ENCODE measurements at regions not wholly inside any gene's neighbourhood (a gene's known extent, or its start where the extent isn't known, plus 50 kb on each side); places are given as distances from the start of the nearest gene placed in this dataset.
"Not testable (repeated sequence)": the region's sequence is repeated elsewhere in the genome, so short reads cannot be mapped to it uniquely, and the experiment has no call there.

DNA sequence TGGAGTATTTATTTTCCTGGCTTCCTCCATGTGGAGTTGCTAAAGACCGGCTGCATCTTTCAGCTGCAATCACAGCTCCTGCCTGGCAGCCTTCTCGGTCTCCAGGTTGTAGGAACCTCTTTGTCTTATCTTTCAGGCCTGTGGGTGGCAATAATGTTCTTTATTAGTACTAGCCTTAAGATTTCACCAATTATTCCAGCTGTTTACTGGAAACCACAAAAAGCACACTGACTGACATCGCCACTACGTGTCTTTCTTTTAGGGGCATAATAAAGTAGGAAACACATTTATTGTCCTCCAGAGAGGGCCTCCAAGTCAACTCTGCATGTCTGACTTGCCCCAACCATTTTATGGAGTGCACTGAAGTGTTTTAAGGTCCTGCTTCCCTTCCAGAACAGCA, 1116.5 kb upstream of the TMEM132C start:
- DNase-seq (ENCODE audit: low read depth in 2 of 2) = no peak

DNA sequence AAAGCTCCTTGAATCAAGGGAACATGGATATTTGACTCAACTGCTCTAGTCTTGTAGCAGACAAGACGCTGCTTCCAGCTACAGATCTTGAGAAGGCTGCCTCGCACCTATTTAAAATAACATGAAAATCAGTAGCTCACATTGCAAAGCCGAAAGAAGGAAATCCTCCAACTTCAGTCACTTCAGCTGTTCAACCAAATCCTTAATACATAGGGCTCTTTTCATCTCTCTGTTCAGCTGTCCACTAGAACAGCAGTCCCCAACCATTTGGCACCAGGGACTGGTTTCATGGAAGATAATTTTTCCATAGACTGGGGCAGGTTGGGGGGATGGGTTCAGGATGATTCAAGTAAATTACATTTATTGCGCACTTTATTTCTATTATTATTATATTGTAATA, 1116.0 kb upstream of the TMEM132C start:
- DNase-seq (ENCODE audit: low read depth in 2 of 2) = no peak

DNA sequence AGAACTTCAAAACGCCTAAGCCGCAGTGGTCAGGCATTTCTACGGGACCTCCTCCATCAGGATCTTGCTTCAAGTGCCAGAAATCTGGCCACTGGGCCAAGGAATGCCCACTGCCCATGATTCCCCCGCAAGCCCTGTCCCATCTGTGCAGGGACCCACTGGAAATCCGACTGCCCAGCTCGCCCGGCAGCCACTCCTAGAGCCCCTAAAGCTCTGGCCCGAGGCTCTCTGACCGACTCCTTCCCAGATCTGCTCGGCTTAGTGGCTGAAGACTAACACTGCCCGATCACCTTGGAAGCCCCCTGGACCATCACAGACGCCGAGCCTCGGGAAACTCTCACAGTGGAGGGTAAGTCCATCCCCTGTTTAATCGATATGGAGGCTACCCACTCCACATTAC, 1113.0 kb upstream of the TMEM132C start:
- DNase-seq (ENCODE audit: low read depth in 2 of 2) = no peak

DNA sequence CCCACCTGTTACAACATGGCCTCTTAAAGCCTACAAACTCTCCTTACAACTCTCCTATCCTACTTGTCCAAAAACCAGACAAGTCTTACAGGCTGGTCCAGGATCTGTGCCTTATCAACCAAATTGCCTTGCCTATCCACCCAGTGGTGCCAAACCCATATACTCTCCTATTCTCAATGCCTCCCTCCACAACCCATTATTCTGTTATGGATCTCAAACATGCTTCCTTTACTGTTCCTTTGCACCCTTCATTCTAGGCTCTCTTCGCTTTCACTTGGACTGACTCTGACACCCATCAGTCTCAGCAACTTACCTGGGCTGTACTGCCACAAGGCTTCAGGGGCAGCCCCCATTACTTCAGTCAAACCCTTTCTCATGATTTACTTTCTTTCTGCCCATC, 1112.1 kb upstream of the TMEM132C start:
- DNase-seq (ENCODE audit: low read depth in 2 of 2) = not testable (repeated sequence)

DNA sequence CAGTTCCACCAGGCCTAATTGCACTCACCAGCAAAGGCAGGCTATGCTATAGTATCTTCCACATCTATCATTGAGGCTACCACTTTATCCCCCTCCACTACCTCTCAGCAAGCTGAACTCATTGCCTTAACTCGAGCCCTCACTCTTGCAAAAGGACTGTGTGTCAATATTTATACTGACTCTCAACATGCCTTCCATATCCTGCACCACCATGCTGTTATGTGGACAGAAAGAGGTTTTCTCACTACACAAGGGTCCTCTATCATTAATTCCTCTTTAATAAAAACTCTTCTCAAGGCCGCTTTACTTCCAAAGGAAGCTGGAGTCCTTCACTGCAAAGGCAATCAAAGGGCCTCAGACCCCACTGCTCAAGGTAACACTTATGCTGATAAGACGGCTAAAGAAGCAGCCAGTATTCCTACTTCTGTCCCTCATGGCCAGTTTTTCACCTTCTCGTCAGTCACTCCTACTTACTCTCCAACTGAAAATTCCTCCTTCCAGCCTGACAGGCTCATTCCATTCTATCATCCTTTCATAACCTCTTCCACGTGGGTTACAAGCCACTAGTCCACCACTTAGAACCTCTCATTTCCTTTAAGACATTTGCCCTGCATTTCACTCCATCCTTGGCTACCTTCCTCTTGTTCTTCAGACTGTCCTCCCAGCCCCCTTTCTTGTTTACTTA, 1110.9 kb upstream of the TMEM132C start:
- DNase-seq (ENCODE audit: low read depth in 2 of 2) = not testable (repeated sequence)

DNA sequence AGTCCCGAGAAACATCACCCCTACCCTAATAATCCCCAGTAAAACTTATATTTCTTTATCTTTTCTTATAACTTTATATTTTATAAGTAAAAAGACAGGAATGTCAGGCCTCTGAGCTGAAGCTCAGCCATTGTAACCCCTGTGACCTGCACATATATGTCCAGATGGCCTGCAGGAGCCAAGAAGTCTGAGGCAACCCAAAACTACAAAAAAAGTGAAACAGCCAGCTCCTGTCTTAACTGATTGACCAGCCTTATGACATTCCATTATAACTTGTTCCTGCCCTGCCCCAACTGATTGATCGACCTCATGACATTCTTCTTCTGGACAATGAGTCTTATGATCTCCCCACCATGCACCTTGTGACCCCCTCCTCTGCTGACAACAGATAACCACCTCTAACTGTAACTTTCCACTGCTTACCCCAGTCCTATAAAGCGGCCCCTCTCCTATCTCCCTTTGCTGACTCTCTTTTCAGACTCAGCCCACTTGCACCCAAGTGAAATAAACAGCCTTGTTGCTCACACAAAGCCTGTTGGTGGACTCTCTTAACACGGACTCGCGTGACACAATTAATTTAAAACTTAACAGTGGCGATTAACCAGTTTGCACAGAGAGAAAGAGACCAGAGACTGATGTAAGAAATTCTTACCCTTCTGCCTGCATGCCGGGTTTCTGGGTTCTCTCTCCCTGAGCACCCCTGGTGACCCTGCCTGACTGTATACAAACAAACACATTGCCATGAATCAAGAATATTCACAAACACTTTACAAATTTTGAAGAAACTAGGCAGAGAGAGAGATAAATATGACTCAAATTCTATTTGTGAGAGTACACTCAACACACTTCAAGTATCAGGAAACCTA, 1109.2 kb upstream of the TMEM132C start:
- not testable (repeated sequence) for DNase-seq (ENCODE audit: low read depth in 2 of 2)

DNA sequence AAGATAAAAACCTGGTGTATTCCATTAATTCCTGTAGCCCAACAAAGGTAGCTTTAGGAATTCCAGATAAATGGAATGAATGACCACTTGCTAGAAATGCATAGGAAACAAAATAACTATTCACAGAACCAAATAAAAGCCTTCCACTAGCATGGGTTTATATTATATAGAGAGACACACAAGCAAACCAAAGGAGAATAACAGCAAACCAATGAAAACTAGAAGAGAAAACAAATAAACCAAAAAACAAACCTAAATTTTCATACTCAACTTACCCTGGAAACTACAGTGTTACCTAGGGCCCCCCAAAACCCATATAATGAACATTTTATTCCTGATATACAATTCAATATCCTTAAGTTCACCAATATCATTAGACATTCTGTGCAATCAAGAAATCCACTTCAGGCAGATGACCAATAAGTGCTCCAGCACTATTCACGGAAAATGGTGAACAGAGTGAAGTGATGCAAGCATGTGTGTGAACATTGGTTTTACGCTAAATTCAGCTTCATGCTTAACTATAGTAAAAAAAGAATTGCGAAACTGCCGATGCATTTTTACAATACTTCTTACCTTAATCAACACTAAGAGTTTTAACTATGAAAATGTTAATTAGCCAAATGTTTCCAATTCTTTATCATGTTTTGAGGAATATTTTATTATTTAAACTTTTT, 1108.4 kb upstream of the TMEM132C start:
- DNase-seq (ENCODE audit: low read depth in 2 of 2) = no peak

DNA sequence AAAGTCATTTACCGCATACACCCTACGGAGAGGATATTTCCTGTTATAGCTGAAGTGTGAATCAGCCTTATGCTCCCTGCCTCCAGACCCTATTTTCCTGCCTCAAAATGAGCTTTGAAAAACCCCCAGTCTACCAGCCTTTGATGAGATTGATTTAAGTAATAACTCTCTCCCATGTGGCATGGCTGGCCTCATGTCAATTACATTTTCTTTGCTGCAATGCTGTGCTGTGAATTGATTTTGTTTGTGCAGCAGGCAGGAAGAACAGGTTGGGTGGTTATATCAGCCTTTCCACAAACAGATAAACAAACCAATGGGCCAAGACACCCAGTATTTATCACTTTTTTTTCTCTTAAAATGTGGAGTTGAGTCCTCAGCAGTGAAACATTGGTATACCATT, 1105.5 kb upstream of the TMEM132C start:
- no peak for DNase-seq (ENCODE audit: low read depth in 2 of 2)

DNA sequence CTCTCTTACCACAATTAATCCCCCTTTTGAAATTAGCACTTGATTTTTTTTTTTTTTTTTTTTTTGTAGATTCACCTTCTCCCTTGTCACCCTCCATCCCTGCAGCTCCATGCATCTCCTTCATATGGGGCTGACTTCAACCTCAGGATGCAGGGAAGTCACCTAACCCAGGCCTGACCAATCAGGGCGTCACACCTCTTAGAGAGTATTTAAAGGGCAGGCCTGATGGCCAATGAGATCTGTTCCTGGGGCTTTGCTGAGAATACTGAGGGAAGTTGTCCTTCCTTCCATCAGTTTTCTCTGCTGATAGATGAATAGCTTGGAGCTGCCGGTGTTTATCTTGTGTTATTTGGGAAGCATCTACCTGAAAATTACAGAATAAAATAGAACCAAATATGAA, 1104.7 kb upstream of the TMEM132C start:
- DNase-seq (ENCODE audit: low read depth in 2 of 2) = no peak

DNA sequence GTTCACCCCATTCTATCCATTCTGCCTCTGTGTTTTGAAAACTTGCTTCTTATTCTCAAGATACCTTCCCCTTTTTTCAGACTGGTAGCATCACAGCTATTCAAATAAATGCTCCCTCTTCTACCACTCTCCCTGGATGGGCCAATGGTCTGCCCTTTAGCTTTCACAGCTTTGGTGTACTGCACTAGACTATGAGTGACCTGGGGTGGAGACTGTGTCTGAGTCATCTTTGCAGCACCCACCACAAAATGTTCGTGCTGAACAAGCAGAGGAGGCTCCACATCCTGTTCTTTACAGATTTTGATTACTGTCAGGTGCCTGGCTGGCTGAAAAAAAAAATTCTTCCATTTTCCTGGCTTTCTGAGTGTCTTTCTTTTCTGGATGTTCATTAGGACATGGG, 1104.1 kb upstream of the TMEM132C start:
- DNase-seq (ENCODE audit: low read depth in 2 of 2) = no peak

DNA sequence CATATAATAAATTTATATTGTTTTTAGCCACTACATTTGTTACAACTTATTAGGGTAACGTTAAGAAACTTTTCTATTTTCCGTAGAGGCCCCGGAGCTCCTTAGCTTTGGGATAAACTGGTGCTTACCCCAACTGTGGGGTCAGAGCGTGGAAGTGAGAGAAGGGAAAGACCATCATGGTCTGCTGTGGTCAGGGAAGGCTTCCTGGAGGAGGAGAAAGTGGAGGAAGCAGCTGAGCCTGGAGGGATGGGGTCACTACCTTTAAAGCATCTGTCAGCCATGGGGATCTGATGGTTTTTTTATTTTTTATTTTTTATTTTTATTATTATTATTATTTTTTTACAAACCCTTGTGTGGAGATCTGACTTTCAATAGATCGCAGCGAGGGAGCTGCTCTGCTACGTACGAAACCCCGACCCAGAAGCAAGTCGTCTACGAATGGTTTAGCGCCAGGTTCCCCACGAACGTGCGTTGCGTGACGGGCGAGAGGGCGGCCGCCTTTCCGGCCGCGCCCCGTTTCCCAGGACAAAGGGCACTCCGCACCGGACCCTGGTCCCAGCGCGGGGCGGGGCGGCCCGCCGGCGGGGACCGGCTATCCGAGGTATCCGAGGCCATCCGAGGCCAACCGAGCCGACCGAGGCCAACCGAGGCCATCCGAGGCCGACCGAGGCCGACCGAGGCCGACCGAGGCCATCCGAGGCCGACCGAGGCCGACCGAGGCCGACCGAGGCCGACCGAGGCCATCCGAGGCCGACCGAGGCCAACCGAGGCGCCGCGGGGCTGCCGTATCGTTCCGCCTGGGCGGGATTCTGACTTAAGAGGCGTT, 1101.2 kb upstream of the TMEM132C start:
- peak; percentile 43 to 49 for DNase-seq (ENCODE audit: low read depth in 2 of 2)

DNA sequence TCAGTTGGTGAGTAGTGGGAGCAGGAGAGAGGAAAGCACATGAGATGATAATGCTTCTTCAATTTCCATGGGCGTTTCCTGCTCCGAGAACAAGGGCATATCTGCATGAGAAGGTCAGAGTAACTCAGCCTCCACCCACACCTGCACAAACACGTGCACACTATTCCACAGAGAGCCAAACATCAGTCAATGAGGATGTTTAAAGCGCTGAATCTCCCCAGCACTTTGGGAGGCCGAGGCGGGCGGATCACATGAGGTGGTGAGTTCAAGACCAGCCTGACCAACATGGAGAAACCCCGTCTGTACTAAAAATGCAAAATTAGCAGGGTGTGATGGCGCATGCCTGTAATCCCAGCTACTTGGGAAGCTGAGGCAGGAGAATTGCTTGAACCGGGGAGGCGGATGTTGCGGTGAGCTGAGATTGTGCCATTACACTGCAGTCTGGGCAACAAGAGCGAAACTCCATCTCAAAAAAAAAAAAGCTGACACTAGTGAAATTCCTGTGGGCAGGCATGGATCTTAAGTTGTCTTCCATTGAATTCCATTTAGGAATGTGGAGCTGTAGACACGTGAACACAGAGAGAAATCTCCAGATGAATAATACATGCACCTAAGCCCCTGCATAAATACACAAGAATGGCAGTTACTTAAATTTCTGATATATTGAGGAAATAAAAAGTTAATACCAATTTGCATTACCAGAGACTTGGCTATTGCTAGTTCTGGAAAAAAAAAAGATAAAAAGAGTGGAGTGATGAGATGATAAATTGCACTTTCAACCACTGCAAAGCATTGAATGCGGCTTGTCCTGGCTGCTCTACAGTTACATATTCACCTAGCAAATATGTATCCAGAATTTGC, 1097.4 kb upstream of the TMEM132C start:
- no peak for DNase-seq (ENCODE audit: low read depth in 2 of 2)

DNA sequence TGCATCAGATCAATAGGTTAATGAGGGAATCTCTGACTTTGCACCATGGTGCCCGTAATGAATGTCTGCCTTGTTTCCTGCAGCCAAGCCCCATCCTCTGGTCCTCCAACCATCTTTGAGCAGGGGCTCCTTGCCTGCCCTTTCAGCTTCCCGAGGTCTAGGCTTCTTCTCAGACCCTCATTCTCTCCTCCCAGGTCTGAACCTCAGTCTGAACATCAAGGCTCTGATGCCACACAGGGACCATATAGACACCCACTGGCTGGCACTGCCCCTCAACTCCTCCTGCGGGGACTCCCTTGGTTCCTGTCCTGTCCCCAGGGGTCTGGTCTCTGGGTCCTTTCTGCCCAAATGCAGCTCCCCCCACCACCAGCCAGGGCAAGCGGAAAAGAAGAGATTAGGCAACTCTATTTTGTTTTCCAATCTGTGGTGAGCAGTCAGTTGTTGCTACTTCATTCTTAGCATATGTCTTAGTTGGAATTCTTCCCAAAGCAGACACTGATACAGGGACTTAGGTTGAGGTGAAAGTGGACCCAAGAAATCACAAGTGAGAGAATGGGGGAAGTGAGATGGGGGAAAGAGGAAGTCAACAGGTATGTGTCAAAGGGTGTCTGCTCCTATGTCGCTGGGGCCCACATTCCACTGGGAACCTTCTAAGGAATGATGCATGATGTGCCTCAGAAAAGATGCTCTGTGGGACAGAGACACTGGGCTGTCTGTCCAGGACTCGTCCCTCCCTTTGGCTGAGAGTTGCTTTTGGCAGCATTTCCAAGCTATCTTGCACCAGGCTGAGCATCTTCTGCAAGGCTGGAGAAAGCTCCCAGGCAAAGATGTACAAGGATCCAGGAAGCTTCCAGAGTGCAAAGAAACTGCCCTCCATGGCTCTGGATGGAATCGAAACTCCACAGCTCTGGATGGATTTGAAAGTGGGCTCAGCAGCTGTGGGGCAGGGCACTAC, 1096.5 kb upstream of the TMEM132C start:
- no peak for DNase-seq (ENCODE audit: low read depth in 2 of 2)

DNA sequence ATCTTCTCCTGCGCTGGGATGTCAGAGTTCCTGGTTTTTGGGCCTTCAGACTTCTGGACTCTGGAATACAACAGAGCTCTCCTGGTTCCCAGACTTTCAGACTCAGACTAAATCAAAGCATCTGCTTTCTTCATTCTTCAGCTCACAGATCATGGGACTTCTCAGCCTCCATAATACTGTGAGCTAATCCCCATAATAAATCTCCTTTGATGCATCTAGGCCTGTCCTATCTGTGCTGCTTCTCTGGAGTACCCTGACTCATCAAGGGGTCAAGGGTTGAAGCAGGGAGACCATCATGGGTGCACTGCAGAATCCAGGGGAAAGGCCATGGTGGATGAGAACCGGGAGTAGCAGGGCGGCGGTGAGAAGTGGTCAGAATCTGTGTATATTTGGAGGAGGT, 1094.1 kb upstream of the TMEM132C start:
- no peak for DNase-seq (ENCODE audit: low read depth in 2 of 2)

DNA sequence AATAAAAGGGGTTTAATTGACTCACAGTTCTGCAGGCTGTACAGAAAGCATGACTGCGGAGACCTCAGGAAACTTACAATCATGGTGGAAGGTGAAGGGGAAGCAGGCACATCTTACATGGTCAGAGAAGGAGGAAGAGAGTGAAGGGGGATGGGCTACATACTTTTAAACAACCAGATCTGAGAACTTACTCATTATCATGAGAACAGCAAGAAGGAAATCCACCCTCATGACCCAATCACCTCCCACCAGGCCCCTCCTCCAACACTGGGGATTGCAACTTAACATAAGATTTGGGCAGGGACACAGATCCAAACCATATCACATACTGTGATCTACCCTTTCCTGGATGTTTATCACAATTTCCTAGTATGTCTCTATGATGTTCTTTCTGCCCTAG, 1093.0 kb upstream of the TMEM132C start:
- not testable (repeated sequence) for DNase-seq (ENCODE audit: low read depth in 2 of 2)

DNA sequence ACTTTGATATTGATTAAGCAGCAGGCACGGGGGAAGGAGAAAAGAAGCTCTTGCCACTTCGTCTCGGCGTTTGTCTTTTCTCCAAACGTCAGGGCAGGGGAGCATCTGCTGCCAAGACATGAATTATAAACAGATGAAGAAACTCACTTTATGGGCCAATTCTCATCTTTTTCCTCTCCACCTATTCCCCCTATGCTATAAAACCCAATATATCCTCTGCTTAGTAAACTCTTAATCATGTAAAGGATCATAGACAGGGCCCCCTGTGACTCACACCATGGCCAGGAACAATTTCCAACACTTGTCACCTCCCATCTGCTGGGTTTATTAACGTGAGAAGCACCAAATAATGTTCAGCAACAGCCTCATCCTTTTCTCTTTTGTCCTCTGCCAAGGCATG, 1092.1 kb upstream of the TMEM132C start:
- DNase-seq (ENCODE audit: low read depth in 2 of 2) = no peak

DNA sequence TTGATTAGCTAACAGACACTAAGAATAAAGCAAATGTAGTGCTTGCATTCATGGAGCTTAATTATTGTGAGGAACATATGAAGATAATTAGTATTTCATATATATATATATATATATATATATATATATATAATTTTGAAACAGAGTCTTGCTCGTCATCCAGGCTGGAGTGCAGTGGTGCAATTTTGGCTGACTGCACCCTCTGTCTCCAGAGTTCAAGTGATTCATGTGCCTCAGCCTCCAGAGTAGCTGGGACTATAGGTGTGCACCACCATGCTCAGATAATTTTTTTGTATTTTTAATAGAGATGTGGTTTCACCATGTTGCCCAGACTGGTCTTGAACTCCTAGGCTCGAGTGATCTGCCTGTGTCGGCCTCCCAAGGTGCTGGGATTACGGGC, 1091.6 kb upstream of the TMEM132C start:
- DNase-seq (ENCODE audit: low read depth in 2 of 2) = no peak

DNA sequence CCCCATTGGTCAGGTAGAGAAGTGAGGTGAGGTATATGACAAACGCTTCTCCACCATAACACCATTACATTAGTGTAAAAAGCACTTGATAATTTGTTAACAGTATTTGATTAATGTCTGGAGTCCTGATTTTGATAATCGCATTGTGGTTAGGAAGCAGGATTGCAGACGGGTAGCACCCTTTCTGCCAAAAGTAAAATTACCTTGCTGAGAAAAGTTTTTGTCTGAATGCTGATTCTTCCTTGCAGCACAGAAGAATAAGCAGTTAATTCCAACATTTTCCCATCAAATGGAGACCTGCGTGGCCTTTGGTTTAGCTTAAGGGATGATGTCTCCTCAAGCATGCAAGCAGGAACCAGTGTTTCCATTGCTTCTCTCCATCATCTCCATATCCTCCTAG, 1090.2 kb upstream of the TMEM132C start:
- no peak for DNase-seq (ENCODE audit: low read depth in 2 of 2)

DNA sequence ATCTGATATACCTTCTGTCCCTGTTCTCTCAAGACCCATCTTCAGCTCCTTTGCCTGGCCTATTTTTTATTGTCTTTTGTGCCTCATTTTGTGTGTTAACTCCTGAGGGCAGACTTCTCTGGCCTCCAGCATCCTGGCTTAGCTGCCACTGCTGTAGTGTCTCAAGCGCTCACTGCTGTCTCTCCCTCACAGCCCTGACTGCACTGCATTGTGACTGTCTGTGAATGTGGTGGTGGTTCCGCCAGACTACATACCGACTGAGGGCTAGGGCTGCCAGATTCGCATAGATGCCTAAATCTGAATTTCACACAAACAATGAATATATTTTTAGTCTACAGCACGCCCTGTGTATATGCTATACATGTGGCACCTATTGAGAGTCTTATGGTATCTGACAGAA, 1088.9 kb upstream of the TMEM132C start:
- DNase-seq (ENCODE audit: low read depth in 2 of 2) = no peak

DNA sequence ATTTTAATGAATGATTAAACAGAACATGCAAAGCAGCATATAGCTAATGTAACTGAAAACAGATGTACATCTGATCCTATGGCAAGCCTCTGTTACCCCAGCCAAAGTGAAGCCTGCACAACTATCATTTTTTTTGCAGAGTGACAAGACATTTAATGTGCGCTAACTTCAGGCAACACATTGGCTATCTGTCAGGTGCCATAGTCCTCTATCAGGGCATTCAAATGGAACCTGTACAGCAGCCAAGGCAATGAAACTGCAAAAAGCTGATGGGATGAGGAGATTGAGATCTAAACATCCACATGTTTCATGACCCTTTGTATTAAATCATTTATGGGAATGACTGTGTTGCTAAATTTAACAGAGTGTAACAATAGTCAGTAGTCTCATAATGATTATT, 1088.5 kb upstream of the TMEM132C start:
- DNase-seq (ENCODE audit: low read depth in 2 of 2) = no peak
